ENCODE measurements at regions not wholly inside any gene's neighbourhood (a gene's known extent, or its start where the extent isn't known, plus 50 kb on each side); places are given as distances from the start of the nearest gene placed in this dataset.
"Not testable (repeated sequence)": the region's sequence is repeated elsewhere in the genome, so short reads cannot be mapped to it uniquely, and the experiment has no call there.

DNA sequence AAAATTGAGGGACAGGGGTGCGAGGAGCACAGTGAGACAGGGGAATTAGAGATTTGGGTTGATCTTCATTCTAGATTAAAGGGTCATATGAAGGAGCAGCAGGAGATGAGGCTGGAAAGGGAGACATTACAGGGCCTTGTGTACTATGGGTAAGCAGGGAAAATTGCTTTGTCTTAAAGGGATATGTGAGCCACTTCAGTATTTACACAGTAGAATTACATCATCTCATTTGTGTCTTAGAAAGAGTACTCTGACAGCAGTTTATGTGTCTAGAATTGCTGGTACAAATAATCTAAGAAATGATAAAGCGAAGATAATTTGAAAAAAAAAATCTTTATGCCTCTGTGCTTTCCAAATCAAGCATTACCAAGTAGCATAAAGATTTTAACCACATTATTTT is 287.0 kb upstream of the ARRDC3 start:
- DNase-seq (ENCODE audit: low read depth in 2 of 3, low spot score in 1 of 3), result no peak

DNA sequence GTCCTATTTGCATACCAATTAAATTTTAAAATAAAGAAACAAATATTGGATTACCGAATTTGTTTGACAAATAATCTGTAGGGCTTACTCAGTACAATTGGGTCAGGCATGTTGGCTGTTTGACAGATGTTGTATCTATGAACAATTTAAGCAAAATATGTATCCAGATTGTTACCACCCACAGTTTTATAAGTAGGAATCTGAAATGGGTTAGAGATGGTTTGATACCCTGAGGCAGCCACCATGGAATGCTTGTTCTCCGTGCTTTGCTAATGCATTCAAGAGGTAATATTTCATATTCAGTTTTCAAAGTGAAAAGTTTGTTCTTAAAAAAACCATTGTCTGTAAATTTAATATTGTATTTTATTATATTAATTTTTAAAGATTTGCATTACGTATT is 285.1 kb upstream of the ARRDC3 start:
- no peak for DNase-seq (ENCODE audit: low read depth in 2 of 3, low spot score in 1 of 3)

DNA sequence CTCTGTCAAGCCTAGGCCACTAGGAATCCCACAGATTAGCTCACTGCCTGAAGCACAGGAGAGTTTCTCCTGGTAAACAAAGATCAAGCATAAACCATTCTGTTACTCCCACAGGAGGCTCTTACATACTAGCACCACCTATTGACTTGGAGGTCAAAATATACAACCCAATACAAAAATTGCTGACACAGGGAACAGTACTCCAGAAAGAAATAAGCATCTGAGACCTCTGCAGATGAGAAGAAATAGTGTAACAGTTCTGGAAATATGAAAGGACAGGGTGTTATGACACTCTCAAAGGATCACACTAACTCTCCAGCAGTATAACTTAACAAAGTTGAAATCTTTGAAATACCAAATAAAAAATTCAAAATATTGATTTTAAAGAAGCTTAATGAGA is 269.6 kb upstream of the ARRDC3 start:
- DNase-seq (ENCODE audit: low read depth in 2 of 3, low spot score in 1 of 3), result no peak

- no peak for DNase-seq (ENCODE audit: low read depth in 2 of 3, low spot score in 1 of 3)
Observed at GRCh38 chr5:91651704-91652103, 268.6 kb upstream of the ARRDC3 start.

DNA sequence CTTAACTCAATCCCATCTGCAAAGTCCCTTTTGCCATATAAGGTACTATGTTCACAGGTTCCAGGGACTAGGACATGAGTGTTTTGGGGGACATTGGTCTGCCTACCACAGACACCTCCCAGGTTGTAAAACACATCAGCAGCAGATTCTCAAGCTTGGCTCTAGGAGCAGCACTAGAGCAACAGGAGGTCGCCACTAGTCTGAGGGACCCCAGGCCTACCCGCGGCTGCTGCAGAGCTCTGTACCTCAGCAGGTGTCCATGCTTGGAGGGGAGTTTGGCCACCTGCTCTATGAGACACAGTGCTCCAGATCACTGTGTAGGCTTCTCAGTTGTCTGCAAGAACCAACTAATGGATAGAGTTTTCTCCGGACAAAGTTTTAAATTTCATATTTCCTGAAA is 262.2 kb upstream of the ARRDC3 start:
- DNase-seq (ENCODE audit: low read depth in 2 of 3, low spot score in 1 of 3), result no peak

- DNase-seq (ENCODE audit: low read depth in 2 of 3, low spot score in 1 of 3), result no peak
Observed at GRCh38 chr5:91643797-91644196, 260.7 kb upstream of the ARRDC3 start.

DNA sequence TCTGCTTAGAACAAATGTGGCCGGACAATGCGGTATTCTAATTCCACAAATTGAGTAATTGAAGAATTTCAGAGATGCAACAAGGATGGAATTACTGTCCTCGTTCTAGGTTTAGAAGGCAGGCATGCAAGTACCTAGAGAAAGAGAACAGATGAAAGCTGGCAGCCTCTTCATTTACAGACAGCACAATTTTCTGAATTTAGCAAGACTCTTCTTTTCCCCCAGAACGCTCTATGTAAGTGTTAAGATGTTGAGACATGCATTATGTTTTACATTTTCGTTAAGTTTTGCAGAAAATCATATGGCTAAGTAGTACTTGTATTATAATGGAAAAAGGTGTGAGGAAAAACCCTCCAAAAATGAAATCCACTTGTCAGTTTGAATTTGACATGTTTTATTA is 259.5 kb upstream of the ARRDC3 start:
- no peak for DNase-seq (ENCODE audit: low read depth in 2 of 3, low spot score in 1 of 3)

- DNase-seq (ENCODE audit: low read depth in 2 of 3, low spot score in 1 of 3), result no peak
Observed at GRCh38 chr5:91641730-91642350, 258.7 kb upstream of the ARRDC3 start.

GRCh38 chr5:91639744-91640143 is 256.6 kb upstream of the ARRDC3 start:
- DNase-seq (ENCODE audit: low read depth in 2 of 3, low spot score in 1 of 3), result no peak

GRCh38 chr5:91638010-91638409 is 254.9 kb upstream of the ARRDC3 start:
- DNase-seq (ENCODE audit: low read depth in 2 of 3, low spot score in 1 of 3), result no peak

GRCh38 chr5:91635950-91636734 is 253.0 kb upstream of the ARRDC3 start:
- DNase-seq (ENCODE audit: low read depth in 2 of 3, low spot score in 1 of 3), result no peak

DNA sequence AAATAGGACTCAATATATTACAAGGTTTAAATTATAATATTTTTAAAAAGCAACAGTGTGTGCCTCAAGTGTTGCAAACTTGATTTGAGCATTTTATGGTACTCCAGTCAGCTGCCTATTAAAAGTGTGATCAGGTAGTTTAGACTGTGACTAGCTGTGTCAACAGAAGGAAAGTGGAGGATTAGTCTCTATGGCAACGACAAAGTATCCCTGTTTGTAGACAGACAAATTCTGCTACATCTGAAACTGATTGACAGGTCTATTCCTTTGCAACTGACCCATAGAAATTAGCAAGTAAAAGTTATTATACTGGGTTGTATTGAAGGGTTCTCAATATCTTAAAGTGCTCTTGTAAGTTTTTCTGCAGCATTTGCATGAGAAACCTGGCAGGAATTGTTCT is 249.8 kb upstream of the ARRDC3 start:
- DNase-seq (ENCODE audit: low read depth in 2 of 3, low spot score in 1 of 3), result no peak

GRCh38 chr5:91611746-91612145 is 228.6 kb upstream of the ARRDC3 start:
- no peak for DNase-seq (ENCODE audit: low read depth in 2 of 3, low spot score in 1 of 3)

GRCh38 chr5:91607675-91608074 is 224.6 kb upstream of the ARRDC3 start:
- no peak for DNase-seq (ENCODE audit: low read depth in 2 of 3, low spot score in 1 of 3)

GRCh38 chr5:91599863-91600262 is 216.7 kb upstream of the ARRDC3 start:
- DNase-seq (ENCODE audit: low read depth in 2 of 3, low spot score in 1 of 3), result no peak

DNA sequence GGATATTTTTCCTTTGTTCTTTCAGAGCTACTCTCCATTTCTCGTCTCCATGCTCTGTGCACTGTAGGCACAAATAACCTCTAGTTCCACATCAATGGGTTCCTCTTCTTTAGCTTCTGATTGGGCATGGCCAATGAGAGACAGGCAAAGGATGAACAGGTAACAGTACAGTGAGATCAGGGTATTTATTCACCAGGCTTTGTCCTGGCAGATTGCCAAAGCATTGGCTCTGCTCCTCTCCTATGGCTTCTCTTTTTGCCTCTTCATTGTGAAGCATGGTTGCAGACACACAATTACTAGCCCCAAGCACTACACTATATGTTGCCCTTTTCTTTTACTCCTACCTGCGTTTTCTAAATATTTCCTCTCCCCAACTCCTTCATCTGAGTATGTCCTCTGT is 215.1 kb upstream of the ARRDC3 start:
- no peak for DNase-seq (ENCODE audit: low read depth in 2 of 3, low spot score in 1 of 3)

GRCh38 chr5:91595424-91595823 is 212.3 kb upstream of the ARRDC3 start:
- DNase-seq (ENCODE audit: low read depth in 2 of 3, low spot score in 1 of 3), result no peak

DNA sequence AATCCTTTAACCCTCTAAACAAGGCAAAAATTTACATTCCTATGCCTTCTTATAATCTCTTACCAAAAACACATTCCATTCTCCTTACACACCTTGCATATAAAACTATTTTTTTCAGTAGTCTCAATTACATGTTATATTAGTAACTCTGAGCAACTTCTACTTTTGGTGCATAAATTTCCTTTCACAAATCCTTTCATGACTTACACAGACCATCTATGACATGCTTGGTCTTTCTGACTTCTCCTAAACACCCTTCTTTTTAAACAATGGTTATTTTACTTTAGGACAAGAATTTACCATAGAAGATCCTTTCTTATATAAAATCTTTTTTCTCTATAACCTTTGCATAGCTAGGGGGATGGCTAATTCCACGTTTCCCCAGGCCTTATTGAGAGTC is 208.0 kb upstream of the ARRDC3 start:
- DNase-seq (ENCODE audit: low read depth in 2 of 3, low spot score in 1 of 3), result no peak

DNA sequence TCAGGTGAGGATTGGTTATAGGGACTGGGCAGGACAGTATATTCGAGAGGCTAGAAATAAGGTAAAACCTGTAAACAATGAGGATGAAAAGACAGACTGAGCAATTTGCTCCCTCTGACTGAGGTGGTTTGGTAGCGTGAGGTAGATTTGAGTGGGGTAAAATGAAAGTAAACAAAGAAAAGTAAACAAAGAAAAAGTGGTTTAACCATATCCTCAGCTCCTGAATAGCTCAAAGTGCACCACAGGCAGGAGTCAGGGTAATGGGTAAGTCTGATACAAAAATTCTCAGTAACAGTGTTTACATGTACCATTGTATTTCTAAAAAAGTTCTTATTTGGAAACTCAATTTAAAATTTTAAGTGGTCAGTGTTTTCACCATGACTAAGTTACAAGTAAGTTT is 203.1 kb upstream of the ARRDC3 start:
- DNase-seq (ENCODE audit: low read depth in 2 of 3, low spot score in 1 of 3), result no peak

DNA sequence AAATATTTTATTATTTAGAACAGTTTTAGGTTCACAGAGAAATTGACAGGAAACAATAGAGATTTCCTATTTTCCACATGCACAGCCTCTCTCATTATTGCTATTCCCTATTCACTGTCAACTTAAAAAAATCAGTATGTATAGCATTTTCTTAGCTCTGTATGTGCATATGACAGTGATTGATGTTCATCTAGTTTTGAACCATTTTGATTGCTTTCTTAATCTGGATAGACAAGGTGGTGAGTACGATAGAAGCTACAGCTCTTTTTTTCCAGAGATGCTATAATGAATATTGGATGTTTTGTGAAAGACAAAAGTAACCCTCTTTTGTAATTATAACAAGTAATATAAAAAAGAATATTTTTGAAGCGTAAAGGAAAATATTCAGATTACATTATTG is 201.2 kb upstream of the ARRDC3 start:
- DNase-seq (ENCODE audit: low read depth in 2 of 3, low spot score in 1 of 3), result no peak

DNA sequence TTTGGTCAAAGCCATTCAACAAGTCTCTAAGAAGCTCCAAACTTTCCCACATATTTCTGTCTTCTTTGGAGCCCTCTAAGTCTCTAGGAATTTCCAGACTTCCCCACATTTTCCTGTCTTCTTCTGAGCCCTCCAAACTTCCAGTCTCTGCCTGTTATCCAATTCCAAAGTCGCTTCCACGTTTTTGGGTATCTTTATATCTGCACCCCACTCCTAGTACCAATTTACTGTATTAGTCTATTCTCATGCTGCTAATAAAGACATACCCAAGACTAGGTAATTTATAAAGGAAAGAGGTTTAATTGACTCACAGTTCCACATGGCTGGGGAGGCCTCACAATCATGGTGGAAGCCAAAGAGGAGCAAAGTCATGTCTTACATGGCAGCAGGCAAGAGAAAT is 182.9 kb upstream of the ARRDC3 start:
- DNase-seq (ENCODE audit: low read depth in 2 of 3, low spot score in 1 of 3), result not testable (repeated sequence)

DNA sequence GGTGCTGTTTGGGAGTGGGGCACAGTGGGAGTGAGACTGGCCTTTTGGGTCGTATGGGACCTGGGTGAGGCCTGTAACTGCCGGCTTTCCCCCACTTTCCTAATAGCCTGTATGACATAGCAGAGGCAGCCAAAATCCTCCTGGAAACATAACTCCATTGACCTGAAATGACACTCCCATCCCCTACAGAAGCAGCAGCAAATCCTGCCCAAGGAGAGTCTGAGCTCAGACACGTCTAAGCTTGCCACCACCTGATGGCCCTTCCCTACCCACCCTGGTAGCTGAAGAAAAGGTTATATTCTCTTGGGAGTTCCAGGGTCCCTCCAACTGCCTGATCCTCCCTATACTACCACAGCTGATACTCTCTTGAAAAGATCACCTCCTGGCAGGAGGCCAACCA is 179.8 kb upstream of the ARRDC3 start:
- DNase-seq (ENCODE audit: low read depth in 2 of 3, low spot score in 1 of 3), result no peak

DNA sequence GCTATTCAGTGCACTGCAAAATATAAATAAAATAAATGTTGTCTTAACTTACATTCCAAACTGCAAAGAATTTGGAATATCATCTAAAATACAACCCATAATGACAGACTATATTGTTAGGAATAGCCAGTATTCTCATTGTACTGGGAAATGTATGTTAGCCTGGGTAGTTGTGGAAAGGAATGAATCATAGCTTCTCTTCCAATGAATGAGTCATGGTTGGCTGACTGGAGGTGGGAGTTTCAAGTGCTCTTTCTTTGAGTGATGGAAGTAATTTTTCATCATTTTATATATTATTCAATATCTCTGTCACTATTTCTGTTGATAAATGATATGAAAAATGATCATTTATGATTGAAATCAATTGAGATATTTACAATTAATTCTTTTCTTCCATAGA is 158.6 kb upstream of the ARRDC3 start:
- no peak for DNase-seq (ENCODE audit: low read depth in 2 of 3, low spot score in 1 of 3)

Data from stimulated activated CD4-positive, alpha-beta T cell treated with anti-CD3 and anti-CD28 coated beads, Interleukin-12 subunit alpha, Interleukin-12 subunit beta, amount 100 ng/mL, for 48 hours (primary cell).